GM04503 (cell line): ENCODE measurements at regions not wholly inside any gene's neighbourhood (a gene's known extent, or its start where the extent isn't known, plus 50 kb on each side); places are given as distances from the start of the nearest gene placed in this dataset.

Source experiments
- DNase-seq: peaks from one replicate; pipeline ENCODE4 v3.0.0-alpha.2; 2012; ENCODE audit warnings: low read depth

- DNase-seq: no peak
Observed at GRCh38 chr3:86282106-86282787, 708.7 kb downstream of the VGLL3 start.

- no peak for DNase-seq
Observed at GRCh38 chr3:86269364-86270155, 721.4 kb downstream of the VGLL3 start.

DNA sequence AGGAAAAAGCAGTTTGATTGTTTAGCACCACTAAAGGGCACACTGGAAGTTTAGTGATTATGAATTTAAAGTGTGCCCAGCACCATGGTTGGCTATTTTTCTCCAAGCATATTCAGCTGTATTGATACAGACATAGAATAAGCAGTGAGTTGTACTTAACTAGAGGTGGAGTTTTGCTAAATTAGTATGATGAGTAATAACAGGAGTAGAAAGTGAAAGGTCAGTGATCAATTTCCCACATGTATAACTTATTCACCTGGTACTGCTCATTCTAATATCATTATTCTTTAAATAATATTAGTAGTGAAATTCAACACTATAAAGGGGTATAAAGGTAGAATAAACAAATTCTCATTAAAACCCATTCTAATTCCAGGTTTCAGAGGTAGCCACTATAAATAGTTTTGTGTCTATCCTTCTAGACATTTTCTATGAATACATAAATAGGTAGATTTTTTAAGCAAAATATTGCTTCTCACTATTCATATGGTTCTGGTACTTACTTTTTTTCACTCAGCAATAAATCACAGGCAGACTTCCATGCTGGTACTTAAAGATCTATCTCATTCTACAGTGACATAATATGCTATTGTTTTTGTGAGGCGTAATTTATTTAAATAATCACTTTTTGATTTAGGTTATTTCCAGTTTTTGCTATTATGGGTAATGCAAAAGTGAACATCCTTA is 732.9 kb downstream of the VGLL3 start:
- no peak for DNase-seq

- no peak for DNase-seq
Observed at GRCh38 chr3:86254480-86254879, 736.5 kb downstream of the VGLL3 start.

DNA sequence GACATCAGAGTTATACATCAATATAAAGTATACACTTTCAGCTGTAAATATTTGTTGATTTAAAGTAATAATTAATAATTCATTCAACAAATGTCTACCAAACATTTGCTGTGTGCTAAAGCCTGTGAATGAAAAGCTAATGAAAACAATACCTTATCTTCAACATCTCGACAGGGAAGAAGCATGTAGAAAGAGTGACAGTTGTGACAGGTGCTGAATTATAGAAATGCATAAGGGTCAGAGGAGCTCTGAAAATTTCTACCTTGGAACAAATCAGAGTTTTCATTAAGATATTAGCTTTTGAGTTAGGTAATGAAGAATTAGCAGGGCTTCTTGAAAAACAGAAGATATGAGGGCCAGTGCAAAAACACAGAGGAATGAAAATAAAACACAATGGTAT is 739.2 kb downstream of the VGLL3 start:
- no peak for DNase-seq

DNA sequence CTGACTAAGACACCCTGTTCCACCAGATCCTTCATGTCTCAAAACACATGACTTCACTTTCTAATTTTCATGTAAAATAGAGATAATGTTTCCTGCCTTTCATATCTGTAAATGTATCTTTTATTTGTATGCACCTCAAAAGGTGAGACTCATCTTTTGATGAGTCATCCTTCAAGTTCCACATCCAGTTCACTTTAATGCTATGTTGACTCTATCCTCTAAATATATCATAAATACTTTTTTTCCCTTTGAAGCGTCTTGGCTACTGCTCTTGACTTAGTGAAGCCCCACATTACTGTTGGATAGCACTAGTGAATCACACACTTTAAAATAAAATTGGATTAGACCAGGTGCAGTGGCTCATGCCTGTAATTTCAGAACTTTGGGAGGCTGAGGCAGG is 741.1 kb downstream of the VGLL3 start:
- DNase-seq: no peak

- DNase-seq: no peak
Observed at GRCh38 chr3:86245360-86245759, 745.6 kb downstream of the VGLL3 start.

DNA sequence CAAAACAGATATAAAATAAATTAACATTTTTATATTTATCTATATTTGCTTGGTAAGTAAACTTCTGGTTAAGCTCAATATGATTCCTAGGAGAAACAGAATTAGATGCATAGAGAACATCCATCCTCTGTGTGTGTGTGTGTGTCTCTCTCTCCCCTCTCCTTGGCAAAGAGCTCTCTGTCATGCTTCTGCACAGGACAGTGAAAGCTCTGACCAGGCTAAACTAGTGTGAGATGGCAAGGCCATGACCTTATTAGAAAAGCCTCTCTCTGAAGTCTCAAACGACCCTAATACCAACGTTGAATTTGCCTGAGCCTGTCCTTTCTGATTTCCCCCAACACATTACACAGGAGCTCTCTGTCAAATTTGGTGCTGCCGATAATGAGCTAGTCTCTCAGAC is 746.0 kb downstream of the VGLL3 start:
- no peak for DNase-seq

- DNase-seq: no peak
Observed at GRCh38 chr3:86239946-86240345, 751.0 kb downstream of the VGLL3 start.

DNA sequence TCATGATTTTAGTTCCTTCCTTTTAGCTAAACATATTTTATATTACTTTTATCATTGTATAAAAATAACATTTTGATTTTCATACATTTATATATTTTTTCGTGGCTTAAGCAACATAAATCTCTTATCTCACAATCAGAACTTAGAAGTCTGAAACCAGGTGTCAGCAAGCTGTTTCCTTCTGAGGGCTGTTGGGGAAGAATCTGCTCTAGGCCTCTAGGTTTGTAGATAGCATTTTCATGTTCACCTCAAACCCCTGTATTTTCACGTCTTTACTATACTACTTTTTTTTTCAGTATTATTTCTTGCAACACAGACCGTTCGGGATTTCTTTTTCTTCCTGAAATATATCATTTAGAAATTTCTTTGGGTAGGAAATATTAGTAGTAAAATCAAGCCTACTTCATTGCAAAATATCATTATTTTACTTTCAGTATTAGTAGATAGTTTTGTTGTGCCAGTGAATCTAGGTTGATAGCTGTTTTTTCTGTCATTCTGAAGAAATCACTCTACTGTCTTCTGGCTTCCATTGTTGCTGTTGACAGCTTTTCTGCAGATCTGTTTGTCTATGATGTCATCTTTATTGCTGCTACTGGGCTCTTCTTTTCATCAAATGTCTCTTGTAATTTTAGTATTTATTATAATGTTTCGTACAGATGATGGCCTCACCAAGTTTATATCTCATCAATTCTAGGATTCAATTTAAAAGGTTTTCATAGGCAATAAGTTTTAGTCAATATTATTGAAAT is 756.3 kb downstream of the VGLL3 start:
- DNase-seq: no peak

DNA sequence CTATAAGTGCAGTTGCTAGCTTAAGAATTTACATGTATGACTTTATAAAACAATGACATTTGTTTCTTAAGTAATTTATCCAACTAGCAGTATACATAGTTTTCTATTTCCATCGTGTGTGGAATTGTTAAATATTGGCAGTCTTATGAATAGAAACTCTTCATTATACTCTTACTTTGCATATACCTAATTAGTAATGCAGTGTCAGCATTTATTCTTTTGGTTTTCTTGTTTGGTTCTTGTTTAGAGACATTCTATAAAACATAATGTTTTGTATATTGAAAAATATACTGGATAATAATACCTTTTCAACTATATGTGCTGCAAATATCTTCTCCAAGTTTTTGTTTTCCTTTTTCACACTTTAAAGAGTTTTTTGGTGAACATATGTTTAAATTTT is 760.2 kb downstream of the VGLL3 start:
- DNase-seq: no peak

DNA sequence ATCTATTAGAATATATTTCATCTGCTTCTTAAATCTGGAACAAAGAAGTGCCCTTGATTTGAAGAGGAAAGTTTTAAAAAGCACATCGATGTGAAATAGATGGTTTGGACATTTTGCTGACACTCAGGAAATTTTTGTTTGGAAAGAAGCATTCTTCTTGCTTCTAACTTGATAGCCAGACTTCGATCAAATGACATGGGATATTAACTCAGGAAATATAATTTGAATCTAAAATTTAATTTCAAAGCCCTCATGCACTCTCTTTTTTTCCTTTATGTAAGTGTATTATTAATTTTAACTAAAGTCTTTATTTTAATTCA is 761.2 kb downstream of the VGLL3 start:
- DNase-seq: no peak

DNA sequence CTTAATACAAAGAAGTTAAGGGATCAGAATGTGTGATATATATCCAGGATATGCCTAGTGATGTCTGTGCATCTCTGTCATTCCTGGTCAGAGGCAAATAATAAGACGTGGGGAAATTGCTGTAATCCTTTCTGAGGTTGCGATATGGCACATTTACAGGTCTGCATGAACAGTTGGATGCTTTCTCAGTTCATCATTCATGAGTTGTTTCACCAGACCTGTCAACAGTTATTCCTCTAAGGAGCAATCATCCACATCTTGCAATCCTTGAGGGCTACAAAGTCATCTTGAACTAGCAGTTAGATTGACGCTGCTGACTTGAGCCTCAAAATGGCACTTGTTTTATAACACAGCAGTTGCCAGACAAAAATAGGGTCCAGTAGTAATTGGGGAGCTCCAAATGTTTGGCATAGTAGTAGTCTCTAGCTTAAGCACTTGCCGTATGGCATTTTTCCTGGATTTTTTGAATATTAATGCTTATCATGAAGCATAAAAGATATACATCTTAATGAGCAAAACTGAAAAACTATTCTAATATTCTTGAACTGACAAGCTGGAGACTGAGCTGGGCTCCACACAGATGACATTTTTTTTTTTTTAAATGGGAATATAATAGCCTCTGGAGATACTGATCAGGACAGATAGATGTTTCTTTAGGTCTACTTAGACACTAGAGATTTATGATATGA is 761.7 kb downstream of the VGLL3 start:
- DNase-seq: no peak

DNA sequence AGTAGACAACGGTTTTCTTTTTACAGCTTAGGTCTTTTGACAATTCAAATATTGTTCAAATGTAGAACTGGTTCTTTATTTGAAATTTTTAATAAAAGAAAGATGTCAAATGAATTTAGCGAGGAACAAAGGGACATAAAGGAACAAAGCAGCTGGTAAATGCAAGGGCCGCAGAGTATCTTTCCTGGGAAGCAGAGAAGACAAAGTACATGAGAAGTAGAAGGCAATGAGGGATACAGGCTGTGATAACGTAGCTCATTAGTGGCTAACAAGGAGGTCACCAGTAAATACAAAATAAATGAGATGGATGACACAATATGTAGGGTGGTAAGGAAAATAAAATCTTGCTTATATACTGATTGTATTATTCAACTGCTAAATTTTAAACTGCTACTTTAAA is 762.8 kb downstream of the VGLL3 start:
- DNase-seq: no peak

- no peak for DNase-seq
Observed at GRCh38 chr3:86225461-86225860, 765.5 kb downstream of the VGLL3 start.

DNA sequence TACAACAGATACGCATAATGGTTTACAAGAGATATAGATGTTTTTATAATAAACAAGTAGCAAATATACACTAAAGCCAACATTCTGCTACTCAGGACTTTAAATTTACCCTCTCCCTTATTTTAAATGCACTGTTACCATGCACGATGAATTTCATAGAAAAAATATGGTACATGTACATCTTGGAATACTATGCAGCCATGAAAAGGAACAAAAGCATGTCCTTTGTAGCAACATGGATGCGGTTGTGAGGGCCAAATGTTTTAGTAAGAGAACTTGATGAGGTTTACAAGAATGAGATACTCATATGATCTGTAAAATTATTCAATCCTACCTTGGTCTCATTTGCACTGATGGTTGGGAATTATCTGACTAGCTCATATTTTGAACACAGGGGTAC is 769.3 kb downstream of the VGLL3 start:
- DNase-seq: no peak

- DNase-seq: no peak
Observed at GRCh38 chr3:86208772-86209171, 782.2 kb downstream of the VGLL3 start.

DNA sequence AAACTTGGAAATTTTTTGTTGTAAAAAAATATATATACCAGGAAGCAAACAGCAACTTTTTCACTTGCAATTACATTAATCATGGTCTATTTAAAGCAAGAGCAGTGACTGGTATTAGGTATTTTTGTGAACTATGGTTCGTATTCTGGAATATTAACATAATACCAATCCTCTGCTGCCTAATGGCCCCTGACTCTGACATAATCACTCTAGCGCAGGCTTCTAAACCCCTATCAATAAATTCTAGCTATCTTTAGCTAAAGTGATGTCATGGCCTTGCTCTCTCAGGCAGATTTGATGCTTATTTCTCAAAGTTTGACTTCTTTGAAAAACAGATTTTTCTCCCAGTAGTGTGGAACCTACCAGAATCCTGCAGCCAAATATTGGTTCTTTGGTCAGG is 808.3 kb downstream of the VGLL3 start:
- DNase-seq: no peak

DNA sequence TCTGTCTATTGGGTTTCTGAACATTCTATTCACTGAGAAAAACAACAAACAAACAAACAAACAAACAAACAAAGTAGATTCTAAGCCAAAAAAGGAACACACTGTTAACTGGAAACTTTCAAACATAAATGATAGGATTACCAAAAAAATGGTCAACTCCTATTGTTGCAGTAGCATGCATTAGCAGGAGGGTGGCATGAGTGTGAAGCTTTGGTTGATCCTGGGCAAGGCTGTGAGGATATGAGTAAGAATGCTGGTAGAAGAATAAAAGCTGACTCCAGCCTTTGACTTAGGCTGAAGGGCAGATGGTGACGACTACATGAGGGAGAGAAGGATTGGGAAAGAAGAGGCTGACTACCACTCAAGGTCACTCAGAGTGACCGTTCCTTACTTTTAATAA is 810.3 kb downstream of the VGLL3 start:
- no peak for DNase-seq

- DNase-seq: no peak
Observed at GRCh38 chr3:86178095-86178494, 812.9 kb downstream of the VGLL3 start.

DNA sequence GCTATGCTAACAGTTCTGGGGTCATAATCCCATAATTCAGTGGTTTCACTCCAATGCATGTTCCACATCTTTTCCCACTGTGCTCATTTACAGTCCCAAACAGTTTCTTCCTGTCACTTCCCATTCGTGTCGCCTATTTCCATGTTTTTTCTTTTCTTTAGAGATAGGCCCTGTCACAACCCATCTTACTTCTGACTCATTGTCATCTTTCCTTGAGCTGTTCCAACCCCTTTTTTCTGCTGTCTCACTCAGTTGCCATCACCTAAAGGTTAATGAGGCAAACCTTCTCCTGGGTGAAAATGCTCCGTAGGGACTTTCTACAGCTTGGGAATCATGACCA is 814.5 kb downstream of the VGLL3 start:
- no peak for DNase-seq
